ENCODE measurements at regions not wholly inside any gene's neighbourhood (a gene's known extent, or its start where the extent isn't known, plus 50 kb on each side); places are given as distances from the start of the nearest gene placed in this dataset.

DNA sequence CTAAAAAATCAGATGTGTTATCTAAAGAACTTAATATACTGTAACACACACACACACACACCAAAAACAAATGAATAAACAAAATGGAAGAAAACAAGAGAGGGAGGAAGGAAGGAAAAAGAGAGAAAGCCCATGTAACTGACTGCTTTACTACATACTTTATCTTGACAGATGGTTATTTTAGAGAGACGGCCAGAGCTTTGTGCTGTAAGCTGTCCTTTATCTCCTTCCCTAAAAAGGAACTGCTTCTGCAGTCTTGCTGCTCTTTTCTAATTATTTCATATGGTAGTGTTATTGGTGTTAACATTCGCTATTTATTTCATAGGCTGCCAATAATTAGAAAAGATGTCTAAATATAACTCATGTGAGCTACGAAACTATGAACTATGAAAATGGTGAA is 1384.6 kb downstream of the MRPL39 start:
- H3K9ac ChIP-seq (ENCODE audit: low read depth, low read length), result no peak overlapping the region
- H2BK5ac ChIP-seq (ENCODE audit: low read depth, low read length, poor library complexity, severe bottlenecking), result no peak overlapping the region
- no peak overlapping the region for H3K14ac ChIP-seq (replicated peaks; ENCODE audit: low read depth, low read length)
- H2BK15ac ChIP-seq (ENCODE audit: low read depth, low read length), result no peak overlapping the region
- H4K91ac ChIP-seq (ENCODE audit: insufficient read depth, low read depth, low read length), result no peak overlapping the region
- BruUV-seq (replicated peaks), result no TSS peak
- no peaks in the 10 kb centered on the region for H4K20me1 ChIP-seq (ENCODE audit: insufficient read depth, low read length)
- POLR2A ChIA-PET (ENCODE audit: unreplicated experiment), result no interaction called here
- no peaks in the 10 kb centered on the region for H3K36me3 ChIP-seq (ENCODE audit: control insufficient read depth, insufficient read depth, low read length)
- no peaks in the 10 kb centered on the region for H3K9me1 ChIP-seq (ENCODE audit: insufficient read depth, low read length)
- intact Hi-C loops (cut with micrococcal nuclease), result no loop called here
- TF ChIP-seq FOS (IDR thresholded peaks at IDR 0.05; ENCODE audit: low read depth, low read length), result no peak
- no peak for TF ChIP-seq MXI1 (IDR thresholded peaks at IDR 0.05; ENCODE audit: borderline replicate concordance, low read depth, low read length)
- TF ChIP-seq, protein P1, sequence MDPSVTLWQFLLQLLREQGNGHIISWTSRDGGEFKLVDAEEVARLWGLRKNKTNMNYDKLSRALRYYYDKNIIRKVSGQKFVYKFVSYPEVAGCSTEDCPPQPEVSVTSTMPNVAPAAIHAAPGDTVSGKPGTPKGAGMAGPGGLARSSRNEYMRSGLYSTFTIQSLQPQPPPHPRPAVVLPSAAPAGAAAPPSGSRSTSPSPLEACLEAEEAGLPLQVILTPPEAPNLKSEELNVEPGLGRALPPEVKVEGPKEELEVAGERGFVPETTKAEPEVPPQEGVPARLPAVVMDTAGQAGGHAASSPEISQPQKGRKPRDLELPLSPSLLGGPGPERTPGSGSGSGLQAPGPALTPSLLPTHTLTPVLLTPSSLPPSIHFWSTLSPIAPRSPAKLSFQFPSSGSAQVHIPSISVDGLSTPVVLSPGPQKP (IDR thresholded peaks at IDR 0.05; ENCODE audit: borderline replicate concordance, low read depth, low read length), result no peak
- TF ChIP-seq, protein P2, sequence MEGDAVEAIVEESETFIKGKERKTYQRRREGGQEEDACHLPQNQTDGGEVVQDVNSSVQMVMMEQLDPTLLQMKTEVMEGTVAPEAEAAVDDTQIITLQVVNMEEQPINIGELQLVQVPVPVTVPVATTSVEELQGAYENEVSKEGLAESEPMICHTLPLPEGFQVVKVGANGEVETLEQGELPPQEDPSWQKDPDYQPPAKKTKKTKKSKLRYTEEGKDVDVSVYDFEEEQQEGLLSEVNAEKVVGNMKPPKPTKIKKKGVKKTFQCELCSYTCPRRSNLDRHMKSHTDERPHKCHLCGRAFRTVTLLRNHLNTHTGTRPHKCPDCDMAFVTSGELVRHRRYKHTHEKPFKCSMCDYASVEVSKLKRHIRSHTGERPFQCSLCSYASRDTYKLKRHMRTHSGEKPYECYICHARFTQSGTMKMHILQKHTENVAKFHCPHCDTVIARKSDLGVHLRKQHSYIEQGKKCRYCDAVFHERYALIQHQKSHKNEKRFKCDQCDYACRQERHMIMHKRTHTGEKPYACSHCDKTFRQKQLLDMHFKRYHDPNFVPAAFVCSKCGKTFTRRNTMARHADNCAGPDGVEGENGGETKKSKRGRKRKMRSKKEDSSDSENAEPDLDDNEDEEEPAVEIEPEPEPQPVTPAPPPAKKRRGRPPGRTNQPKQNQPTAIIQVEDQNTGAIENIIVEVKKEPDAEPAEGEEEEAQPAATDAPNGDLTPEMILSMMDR (conservative IDR thresholded peaks at IDR 0.05; ENCODE audit: low read depth, low read length), result no peak
- TF ChIP-seq, protein P3, sequence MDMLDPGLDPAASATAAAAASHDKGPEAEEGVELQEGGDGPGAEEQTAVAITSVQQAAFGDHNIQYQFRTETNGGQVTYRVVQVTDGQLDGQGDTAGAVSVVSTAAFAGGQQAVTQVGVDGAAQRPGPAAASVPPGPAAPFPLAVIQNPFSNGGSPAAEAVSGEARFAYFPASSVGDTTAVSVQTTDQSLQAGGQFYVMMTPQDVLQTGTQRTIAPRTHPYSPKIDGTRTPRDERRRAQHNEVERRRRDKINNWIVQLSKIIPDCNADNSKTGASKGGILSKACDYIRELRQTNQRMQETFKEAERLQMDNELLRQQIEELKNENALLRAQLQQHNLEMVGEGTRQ (IDR thresholded peaks at IDR 0.05; ENCODE audit: low read depth, low read length), result no peak
- TF ChIP-seq CHD1 (IDR thresholded peaks at IDR 0.05; ENCODE audit: low read depth, low read length), result no peak
- no peak for TF ChIP-seq MAZ (IDR thresholded peaks at IDR 0.05; ENCODE audit: borderline replicate concordance, low read depth, low read length)
- no peak for TF ChIP-seq RAD21 (IDR thresholded peaks at IDR 0.05; ENCODE audit: low read length)
- TF ChIP-seq SMC3 (IDR thresholded peaks at IDR 0.05; ENCODE audit: low read depth, low read length), result no peak
- no peak for TF ChIP-seq CEBPB (IDR thresholded peaks at IDR 0.05; ENCODE audit: low read depth, low read length)
- TF ChIP-seq POLR2A (IDR thresholded peaks at IDR 0.05; ENCODE audit: low read depth, low read length), result no peak
- no peak for TF ChIP-seq RCOR1 (IDR thresholded peaks at IDR 0.05; ENCODE audit: insufficient replicate concordance, low read length)
- WGBS, 2 experiments (ENCODE audit: extremely low coverage in 2 of 2, insufficient read length in 1 of 2), result no CpG with 5 or more reads among the region's 3 CpGs
- no peak overlapping the region for H3K27ac ChIP-seq (ENCODE audit: insufficient read depth, low read length)
- H3K23ac ChIP-seq (ENCODE audit: low read depth, low read length), result no peak overlapping the region
- no peak overlapping the region for H2AK5ac ChIP-seq (ENCODE audit: low read depth, low read length)
- no peak overlapping the region for H2AK9ac ChIP-seq (replicated peaks; ENCODE audit: low read depth, low read length, poor library complexity)
- no peak overlapping the region for H2BK20ac ChIP-seq (ENCODE audit: low read depth, low read length)
- H3K79me1 ChIP-seq (ENCODE audit: low read depth in 1 of 2, low read length in 2 of 2), result no peaks in the 10 kb centered on the region
- H3K27me3 ChIP-seq (ENCODE audit: control insufficient read depth, insufficient read depth, low read length), result no peaks in the 10 kb centered on the region
- in situ Hi-C loops (cut with MboI; ENCODE audit: low sequenced_read_pairs), result no loop called here
- dilution Hi-C loops (cut with HindIII; ENCODE audit: low sequenced_read_pairs, unreplicated experiment), result no loop called here
- no peak for DNase-seq
- no peak overlapping the region for H3K4me2 ChIP-seq (ENCODE audit: low read depth, low read length)
- no peaks in the 10 kb centered on the region for H3K4me1 ChIP-seq (ENCODE audit: control insufficient read depth, insufficient read depth, low read length)
- no peak overlapping the region for H3K4me3 ChIP-seq (ENCODE audit: insufficient read depth, low read depth, low read length)
- no peak overlapping the region for H4K5ac ChIP-seq (ENCODE audit: low read depth, low read length)
- no peak for ATAC-seq (ENCODE audit: low read depth)
- H3K9me3 ChIP-seq (ENCODE audit: control insufficient read depth, insufficient read depth, low read length), result no peaks in the 10 kb centered on the region; the same call in 1 of the 2 replicates
- H3K4ac ChIP-seq (ENCODE audit: low read depth, low read length), result no peak overlapping the region
- no peak overlapping the region for H3K18ac ChIP-seq (ENCODE audit: low read depth, low read length)
- CTCF ChIA-PET, result no interaction called here
- H4K8ac ChIP-seq (ENCODE audit: low read depth in 2 of 2, low read length in 2 of 2), result no peak overlapping the region
- H2AFZ ChIP-seq (replicated peaks; ENCODE audit: low read length, poor library complexity), result no peak overlapping the region
- no peak overlapping the region for H2BK120ac ChIP-seq (ENCODE audit: low read depth, low read length)
- H3K56ac ChIP-seq (ENCODE audit: extremely low read depth, insufficient read depth, low read length), result no peak overlapping the region

Data from IMR-90 (cell line).